Stimulated activated naive CD4-positive, alpha-beta T cell treated with Interleukin-2 at 50 U/mL for 16 hours (primary cell): ENCODE measurements at regions not wholly inside any gene's neighbourhood (a gene's known extent, or its start where the extent isn't known, plus 50 kb on each side); places are given as distances from the start of the nearest gene placed in this dataset.
"Not testable (repeated sequence)": the region's sequence is repeated elsewhere in the genome, so short reads cannot be mapped to it uniquely, and the experiment has no call there.

Source experiments
- DNase-seq: peaks from one replicate; lab custom pipeline; 2025; lab: John Stamatoyannopoulos, UW

- not testable (repeated sequence) for DNase-seq
Observed at GRCh38 chr3:75394102-75394501, 270.0 kb upstream of the FRG2C start.

GRCh38 chr3:75394562-75395360, 269.4 kb upstream of the FRG2C start:
- not testable (repeated sequence) for DNase-seq

GRCh38 chr3:75395580-75396315, 268.4 kb upstream of the FRG2C start:
- DNase-seq, result no peak

- no peak for DNase-seq
Observed at GRCh38 chr3:75396316-75396802, 267.8 kb upstream of the FRG2C start.

- not testable (repeated sequence) for DNase-seq
Observed at GRCh38 chr3:75397486-75397885, 266.6 kb upstream of the FRG2C start.

- DNase-seq, result not testable (repeated sequence)
Observed at GRCh38 chr3:75422101-75422945, 241.8 kb upstream of the FRG2C start.

GRCh38 chr3:75425379-75425778, 238.7 kb upstream of the FRG2C start:
- not testable (repeated sequence) for DNase-seq

GRCh38 chr3:75427486-75427885, 236.6 kb upstream of the FRG2C start:
- not testable (repeated sequence) for DNase-seq

GRCh38 chr3:75427906-75428305, 236.2 kb upstream of the FRG2C start:
- not testable (repeated sequence) for DNase-seq

GRCh38 chr3:75429561-75430220, 234.4 kb upstream of the FRG2C start:
- DNase-seq, result peak; percentile 64

GRCh38 chr3:75430406-75430805, 233.7 kb upstream of the FRG2C start:
- DNase-seq, result not testable (repeated sequence)

- not testable (repeated sequence) for DNase-seq
Observed at GRCh38 chr3:75431120-75431519, 233.0 kb upstream of the FRG2C start.

- not testable (repeated sequence) for DNase-seq
Observed at GRCh38 chr3:75432466-75432865, 231.7 kb upstream of the FRG2C start.

GRCh38 chr3:75432885-75433284, 231.2 kb upstream of the FRG2C start:
- DNase-seq, result not testable (repeated sequence)

GRCh38 chr3:75433295-75433694, 230.8 kb upstream of the FRG2C start:
- DNase-seq, result not testable (repeated sequence)

GRCh38 chr3:75434276-75434912, 229.7 kb upstream of the FRG2C start:
- DNase-seq, result peak; percentile 37

GRCh38 chr3:75434913-75435793, 229.0 kb upstream of the FRG2C start:
- DNase-seq, result peak; percentile 98

GRCh38 chr3:75435794-75436400, 228.2 kb upstream of the FRG2C start:
- not testable (repeated sequence) for DNase-seq

- not testable (repeated sequence) for DNase-seq
Observed at GRCh38 chr3:75440986-75441385, 223.1 kb upstream of the FRG2C start.
